ENCODE measurements at regions not wholly inside any gene's neighbourhood (a gene's known extent, or its start where the extent isn't known, plus 50 kb on each side); places are given as distances from the start of the nearest gene placed in this dataset.

GRCh38 chr10:44198780-44199097 is 186.2 kb downstream of the CXCL12 start:
- TF ChIP-seq, protein P1, sequence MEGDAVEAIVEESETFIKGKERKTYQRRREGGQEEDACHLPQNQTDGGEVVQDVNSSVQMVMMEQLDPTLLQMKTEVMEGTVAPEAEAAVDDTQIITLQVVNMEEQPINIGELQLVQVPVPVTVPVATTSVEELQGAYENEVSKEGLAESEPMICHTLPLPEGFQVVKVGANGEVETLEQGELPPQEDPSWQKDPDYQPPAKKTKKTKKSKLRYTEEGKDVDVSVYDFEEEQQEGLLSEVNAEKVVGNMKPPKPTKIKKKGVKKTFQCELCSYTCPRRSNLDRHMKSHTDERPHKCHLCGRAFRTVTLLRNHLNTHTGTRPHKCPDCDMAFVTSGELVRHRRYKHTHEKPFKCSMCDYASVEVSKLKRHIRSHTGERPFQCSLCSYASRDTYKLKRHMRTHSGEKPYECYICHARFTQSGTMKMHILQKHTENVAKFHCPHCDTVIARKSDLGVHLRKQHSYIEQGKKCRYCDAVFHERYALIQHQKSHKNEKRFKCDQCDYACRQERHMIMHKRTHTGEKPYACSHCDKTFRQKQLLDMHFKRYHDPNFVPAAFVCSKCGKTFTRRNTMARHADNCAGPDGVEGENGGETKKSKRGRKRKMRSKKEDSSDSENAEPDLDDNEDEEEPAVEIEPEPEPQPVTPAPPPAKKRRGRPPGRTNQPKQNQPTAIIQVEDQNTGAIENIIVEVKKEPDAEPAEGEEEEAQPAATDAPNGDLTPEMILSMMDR (IDR thresholded peaks at IDR 0.05; ENCODE audit: low read length), result no peak
- no peak for TF ChIP-seq EZH2phosphoT487 (IDR thresholded peaks at IDR 0.05; ENCODE audit: low read length)
- no peak for TF ChIP-seq EZH2 (optimal IDR thresholded peaks at IDR 0.05; ENCODE audit: low read depth, low read length)
